ENCODE measurements at regions not wholly inside any gene's neighbourhood (a gene's known extent, or its start where the extent isn't known, plus 50 kb on each side); places are given as distances from the start of the nearest gene placed in this dataset.
"Not testable (repeated sequence)": the region's sequence is repeated elsewhere in the genome, so short reads cannot be mapped to it uniquely, and the experiment has no call there.

- no peak overlapping the region for H3K4me3 ChIP-seq (ENCODE audit: control insufficient read depth, low read depth, low read length)
- no peak for DNase-seq (ENCODE audit: low read depth)
- TF ChIP-seq, protein P1, sequence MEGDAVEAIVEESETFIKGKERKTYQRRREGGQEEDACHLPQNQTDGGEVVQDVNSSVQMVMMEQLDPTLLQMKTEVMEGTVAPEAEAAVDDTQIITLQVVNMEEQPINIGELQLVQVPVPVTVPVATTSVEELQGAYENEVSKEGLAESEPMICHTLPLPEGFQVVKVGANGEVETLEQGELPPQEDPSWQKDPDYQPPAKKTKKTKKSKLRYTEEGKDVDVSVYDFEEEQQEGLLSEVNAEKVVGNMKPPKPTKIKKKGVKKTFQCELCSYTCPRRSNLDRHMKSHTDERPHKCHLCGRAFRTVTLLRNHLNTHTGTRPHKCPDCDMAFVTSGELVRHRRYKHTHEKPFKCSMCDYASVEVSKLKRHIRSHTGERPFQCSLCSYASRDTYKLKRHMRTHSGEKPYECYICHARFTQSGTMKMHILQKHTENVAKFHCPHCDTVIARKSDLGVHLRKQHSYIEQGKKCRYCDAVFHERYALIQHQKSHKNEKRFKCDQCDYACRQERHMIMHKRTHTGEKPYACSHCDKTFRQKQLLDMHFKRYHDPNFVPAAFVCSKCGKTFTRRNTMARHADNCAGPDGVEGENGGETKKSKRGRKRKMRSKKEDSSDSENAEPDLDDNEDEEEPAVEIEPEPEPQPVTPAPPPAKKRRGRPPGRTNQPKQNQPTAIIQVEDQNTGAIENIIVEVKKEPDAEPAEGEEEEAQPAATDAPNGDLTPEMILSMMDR (conservative IDR thresholded peaks at IDR 0.05; ENCODE audit: control insufficient read depth, insufficient read depth, low read depth, low read length) = no peak
These were observed 106.6 kb upstream of the NCOR2 start for GRCh38 chr12:124673801-124674617.

DNA sequence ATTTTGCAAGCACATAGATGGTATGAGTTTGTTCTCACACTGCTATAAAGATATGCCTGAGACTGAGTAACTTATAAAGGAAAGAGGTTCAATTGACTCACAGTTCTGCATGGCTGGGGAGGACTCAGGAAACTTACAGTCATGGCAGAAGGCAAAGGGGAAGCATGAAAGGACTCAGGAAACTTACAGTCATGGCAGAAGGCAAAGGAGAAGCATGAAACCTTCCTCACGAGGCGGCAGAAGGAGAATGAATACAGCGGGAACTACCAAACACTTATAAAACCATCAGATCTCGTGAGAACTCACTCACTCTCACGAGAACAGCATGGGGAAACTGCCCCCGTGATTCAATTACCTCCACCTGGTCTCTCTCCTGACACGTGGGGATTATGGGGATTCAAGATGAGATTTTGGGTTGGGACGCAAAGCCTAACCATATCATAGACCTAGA is 101.9 kb upstream of the NCOR2 start:
- not testable (repeated sequence) for DNase-seq (ENCODE audit: low read depth); H3K4me3 ChIP-seq (ENCODE audit: control insufficient read depth, low read depth, low read length)

- TF ChIP-seq, protein P1 (conservative IDR thresholded peaks at IDR 0.05; ENCODE audit: control insufficient read depth, insufficient read depth, low read depth, low read length) = no peak
- no peak for DNase-seq (ENCODE audit: low read depth)
- H3K4me3 ChIP-seq (ENCODE audit: control insufficient read depth, low read depth, low read length) = no peak overlapping the region
These were observed 101.2 kb upstream of the NCOR2 start for GRCh38 chr12:124668602-124669001.

GRCh38 chr12:124667506-124668326 is 100.3 kb upstream of the NCOR2 start:
- no peak overlapping the region for H3K4me3 ChIP-seq (ENCODE audit: control insufficient read depth, low read depth, low read length)
- TF ChIP-seq, protein P1 (conservative IDR thresholded peaks at IDR 0.05; ENCODE audit: control insufficient read depth, insufficient read depth, low read depth, low read length) = no peak
- no peak for DNase-seq (ENCODE audit: low read depth)

DNA sequence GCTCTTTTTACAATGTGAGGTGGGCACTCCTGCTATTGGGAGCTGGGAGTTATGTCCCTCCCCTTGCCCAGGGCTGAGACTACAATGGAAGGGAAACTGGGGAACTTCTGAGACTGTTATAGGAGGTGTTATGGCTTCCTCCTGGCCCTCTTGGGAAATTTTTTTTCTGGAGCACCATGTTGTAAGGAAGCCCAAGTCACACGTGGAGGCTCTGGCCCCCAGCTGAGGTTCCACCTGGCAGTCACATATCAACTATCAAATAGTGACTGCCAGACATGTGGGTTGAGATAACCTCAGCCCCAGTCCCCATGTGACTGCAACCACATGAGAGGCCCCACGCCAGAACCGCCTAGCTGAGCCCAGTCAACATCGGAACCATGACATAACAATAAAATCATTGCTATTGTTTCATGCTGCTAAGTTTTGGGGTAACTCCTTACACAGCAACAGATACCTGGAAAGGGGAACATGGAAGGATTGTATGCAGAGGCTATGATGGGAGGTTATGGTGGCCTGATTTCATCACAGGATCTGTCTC is 99.4 kb upstream of the NCOR2 start:
- H3K4me3 ChIP-seq (ENCODE audit: control insufficient read depth, low read depth, low read length) = no peak overlapping the region
- TF ChIP-seq, protein P1 (conservative IDR thresholded peaks at IDR 0.05; ENCODE audit: control insufficient read depth, insufficient read depth, low read depth, low read length) = no peak
- no peak for DNase-seq (ENCODE audit: low read depth)

DNA sequence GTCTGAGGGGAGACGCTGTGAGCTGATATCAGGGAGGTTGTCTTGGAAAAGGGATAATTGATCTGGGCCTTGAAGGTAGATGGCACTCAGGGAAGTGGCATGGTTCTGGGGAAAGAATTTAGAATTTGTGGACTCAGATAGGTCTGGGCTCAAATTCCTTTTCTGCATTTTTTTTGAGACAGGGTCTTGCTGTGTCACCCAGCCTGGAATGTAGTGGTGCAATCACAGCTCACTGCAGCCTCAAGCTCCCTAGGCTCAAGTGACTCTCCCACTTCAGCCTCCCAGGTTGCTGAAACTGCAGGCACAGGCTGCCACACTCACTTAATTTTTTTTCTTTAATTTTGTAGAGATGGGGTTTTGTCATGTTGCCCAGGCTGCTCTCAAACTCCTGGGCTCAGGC is 98.1 kb upstream of the NCOR2 start:
- H3K4me3 ChIP-seq (ENCODE audit: control insufficient read depth, low read depth, low read length) = no peak overlapping the region
- TF ChIP-seq, protein P1 (conservative IDR thresholded peaks at IDR 0.05; ENCODE audit: control insufficient read depth, insufficient read depth, low read depth, low read length) = no peak
- DNase-seq (ENCODE audit: low read depth) = no peak

All from fibroblast of mammary gland (primary cell).